Keratinocyte (primary cell): ENCODE measurements at regions not wholly inside any gene's neighbourhood (a gene's known extent, or its start where the extent isn't known, plus 50 kb on each side); places are given as distances from the start of the nearest gene placed in this dataset.

Experiments used
- CTCF ChIP-seq, 3 experiments: IDR thresholded peaks in 1 of 3; conservative IDR thresholded peaks in 1 of 3; optimal IDR thresholded peaks in 1 of 3; 2 replicates in 2 of 3; 3 replicates in 1 of 3; pipeline versions ENCODE3 to v1.5.1; 2011; ENCODE audit warnings: low read length in 3 of 3, mild to moderate bottlenecking in 3 of 3, moderate library complexity in 2 of 3, control low read depth in 1 of 3, inconsistent platforms in 1 of 3; ENCODE audit not compliant: insufficient read depth in 2 of 3; ENCODE audit errors: extremely low read depth in 1 of 3
- EZH2 ChIP-seq: IDR thresholded peaks from one replicate; pipeline ENCODE4 v1.6.1; 2012; ENCODE audit warnings: inconsistent platforms, mild to moderate bottlenecking, low read length, moderate library complexity

- TF ChIP-seq CTCF (optimal IDR thresholded peaks at IDR 0.05 in 1 of 3, IDR thresholded peaks at IDR 0.05 in 1 of 3, conservative IDR thresholded peaks at IDR 0.05 in 1 of 3; ENCODE audit: extremely low read depth in 1 of 3, insufficient read depth in 2 of 3, low read length in 3 of 3) (no peak), EZH2 (no peak)
Measured at GRCh38 chr14:46464341-46464740, 187.2 kb downstream of the RPL10L start.
